IMR-90 (cell line): ENCODE measurements at regions not wholly inside any gene's neighbourhood (a gene's known extent, or its start where the extent isn't known, plus 50 kb on each side); places are given as distances from the start of the nearest gene placed in this dataset.

ENCODE experiments used
- ATAC-seq: fragments of 200-7000 bp; cut with Tn5 transposase; 2 replicates; pipeline ENCODE4 v1.9.1; 2020; ENCODE audit warnings: low read depth, mild to moderate bottlenecking, moderate library complexity
- BruUV-seq: library from RNA; stranded (reverse); fragments of 400-500 nt; replicated peaks from 2 replicates; lab custom pipeline; 2021; lab: Mats Ljungman, UMichigan
- CTCF ChIA-PET: fragments of 300-600 bp; formaldehyde crosslinking; extraction: SDS; loops from one replicate; lab custom pipeline; 2021; ENCODE audit warnings: antibody characterized with exemption; lab: Yijun Ruan, JAX
- POLR2A ChIA-PET: fragments of 300-600 bp; sonication (Branson Sonifier 250); formaldehyde crosslinking; loops from one replicate; lab custom pipeline; 2022; ENCODE audit warnings: antibody characterized with exemption; ENCODE audit not compliant: unreplicated experiment; lab: Charles Lee
- DNase-seq: peaks from one replicate; pipeline ENCODE4 v3.0.0; 2013
- H2AFZ ChIP-seq: replicated peaks from 2 replicates; pipeline ENCODE3; 2013; ENCODE audit warnings: low read length, mild to moderate bottlenecking; ENCODE audit not compliant: poor library complexity
- H2AK5ac ChIP-seq: 2 replicates; pipeline ENCODE4 v1.6.1; 2013; ENCODE audit warnings: low read depth, low read length, inconsistent platforms
- H2AK9ac ChIP-seq: replicated peaks from 2 replicates; pipeline ENCODE3; 2013; ENCODE audit warnings: mild to moderate bottlenecking, low read depth, low read length, moderate library complexity; ENCODE audit not compliant: poor library complexity
- H2BK120ac ChIP-seq: 2 replicates; pipeline ENCODE4 v1.6.1; 2013; ENCODE audit warnings: low read depth, low read length, inconsistent platforms
- H2BK15ac ChIP-seq: 3 replicates; pipeline ENCODE4 v1.6.1; 2013; ENCODE audit warnings: low read depth, low read length, inconsistent platforms
- H2BK20ac ChIP-seq: 2 replicates; pipeline ENCODE4 v1.6.1; 2013; ENCODE audit warnings: low read depth, mild to moderate bottlenecking, inconsistent platforms, low read length, moderate library complexity
- H2BK5ac ChIP-seq: 2 replicates; pipeline ENCODE4 v1.6.1; 2013; ENCODE audit warnings: mild to moderate bottlenecking, low read depth, low read length, inconsistent platforms; ENCODE audit not compliant: poor library complexity, severe bottlenecking
- H3K14ac ChIP-seq: replicated peaks from 2 replicates; pipeline ENCODE4 v1.6.1; 2013; ENCODE audit warnings: low read depth, low read length, inconsistent platforms
- H3K18ac ChIP-seq: 2 replicates; pipeline ENCODE4 v1.6.1; 2013; ENCODE audit warnings: low read depth, low read length, control low read depth
- H3K23ac ChIP-seq: 2 replicates; pipeline ENCODE4 v1.6.1; 2013; ENCODE audit warnings: low read depth, low read length, inconsistent platforms
- H3K27ac ChIP-seq: 2 replicates; pipeline ENCODE4 v1.5.1; 2013; ENCODE audit warnings: mild to moderate bottlenecking, control low read depth, low read length; ENCODE audit not compliant: insufficient read depth
- H3K27me3 ChIP-seq: 2 replicates; pipeline ENCODE4 v1.6.1; 2013; ENCODE audit warnings: low read length; ENCODE audit not compliant: control insufficient read depth, insufficient read depth
- H3K36me3 ChIP-seq: 2 replicates; pipeline ENCODE4 v1.6.1; 2013; ENCODE audit warnings: low read length, mixed read lengths; ENCODE audit not compliant: control insufficient read depth, insufficient read depth
- H3K4ac ChIP-seq: 2 replicates; pipeline ENCODE4 v1.6.1; 2013; ENCODE audit warnings: low read depth, low read length, inconsistent platforms
- H3K4me1 ChIP-seq: 2 replicates; pipeline ENCODE4 v1.6.1; 2013; ENCODE audit warnings: low read length, mixed read lengths; ENCODE audit not compliant: control insufficient read depth, insufficient read depth
- H3K4me2 ChIP-seq: 2 replicates; pipeline ENCODE4 v1.6.1; 2013; ENCODE audit warnings: low read depth, mild to moderate bottlenecking, control low read depth, low read length, moderate library complexity
- H3K4me3 ChIP-seq: 2 replicates; pipeline ENCODE4 v1.5.1; 2013; ENCODE audit warnings: low read depth, mild to moderate bottlenecking, control low read depth, low read length, moderate library complexity; ENCODE audit not compliant: insufficient read depth
- H3K56ac ChIP-seq: 2 replicates; pipeline ENCODE4 v1.6.1; 2013; ENCODE audit warnings: low read length, inconsistent platforms; ENCODE audit not compliant: insufficient read depth; ENCODE audit errors: extremely low read depth
- H3K79me1 ChIP-seq, 2 experiments: 2 replicates each; pipeline ENCODE4 v1.6.1; 2013; ENCODE audit warnings: low read length in 2 of 2, inconsistent platforms in 1 of 2, low read depth in 1 of 2
- H3K9ac ChIP-seq: 2 replicates; pipeline ENCODE4 v1.6.1; 2013; ENCODE audit warnings: low read depth, low read length, control low read depth
- H3K9me1 ChIP-seq: 2 replicates; pipeline ENCODE4 v1.6.1; 2013; ENCODE audit warnings: low read length, inconsistent platforms; ENCODE audit not compliant: insufficient read depth
- H3K9me3 ChIP-seq: 2 replicates; pipeline ENCODE4 v1.6.1; 2013; ENCODE audit warnings: low read length; ENCODE audit not compliant: control insufficient read depth, insufficient read depth
- H4K20me1 ChIP-seq: 2 replicates; pipeline ENCODE4 v1.6.1; 2013; ENCODE audit warnings: low read length, inconsistent platforms; ENCODE audit not compliant: insufficient read depth
- H4K5ac ChIP-seq: 2 replicates; pipeline ENCODE4 v1.6.1; 2013; ENCODE audit warnings: mild to moderate bottlenecking, low read depth, low read length, control low read depth
- H4K8ac ChIP-seq, 2 experiments: 2 replicates each; pipeline ENCODE4 v1.6.1; 2013; ENCODE audit warnings: low read depth in 2 of 2, low read length in 2 of 2, control low read depth in 1 of 2, inconsistent platforms in 1 of 2
- H4K91ac ChIP-seq: 2 replicates; pipeline ENCODE4 v1.6.1; 2013; ENCODE audit warnings: low read depth, low read length, inconsistent platforms; ENCODE audit not compliant: insufficient read depth
- BHLHE40 ChIP-seq: fragments of 150-350 bp; IDR thresholded peaks from 2 replicates; pipeline ENCODE4 v1.6.1; 2016; ENCODE audit warnings: mild to moderate bottlenecking, low read depth, low read length
- CEBPB ChIP-seq: IDR thresholded peaks from 2 replicates; pipeline ENCODE4 v1.6.1; 2012; ENCODE audit warnings: low read depth, low read length, improper control_type of control experiment
- CHD1 ChIP-seq: IDR thresholded peaks from 2 replicates; pipeline ENCODE4 v1.6.1; 2012; ENCODE audit warnings: low read depth, low read length, improper control_type of control experiment
- CTCF ChIP-seq: conservative IDR thresholded peaks from 2 replicates; pipeline ENCODE4 v1.5.1; 2012; ENCODE audit warnings: mild to moderate bottlenecking, low read depth, low read length, improper control_type of control experiment
- ELK1 ChIP-seq: fragments of 150-350 bp; IDR thresholded peaks from 2 replicates; pipeline ENCODE4 v1.6.1; 2016; ENCODE audit warnings: low read depth, mild to moderate bottlenecking, low read length, moderate library complexity, borderline replicate concordance
- FOS ChIP-seq: fragments of 150-350 bp; IDR thresholded peaks from 2 replicates; pipeline ENCODE4 v1.6.1; 2016; ENCODE audit warnings: low read depth, low read length
- MAFK ChIP-seq: IDR thresholded peaks from 2 replicates; pipeline ENCODE4 v1.6.1; 2012; ENCODE audit warnings: low read depth, low read length, improper control_type of control experiment
- MAZ ChIP-seq: IDR thresholded peaks from 2 replicates; pipeline ENCODE4 v1.6.1; 2012; ENCODE audit warnings: low read depth, mild to moderate bottlenecking, low read length, improper control_type of control experiment, moderate library complexity, borderline replicate concordance
- MXI1 ChIP-seq: IDR thresholded peaks from 2 replicates; pipeline ENCODE4 v1.6.1; 2012; ENCODE audit warnings: low read depth, mild to moderate bottlenecking, low read length, moderate library complexity, borderline replicate concordance
- NFE2L2 ChIP-seq: fragments of 150-350 bp; IDR thresholded peaks from 2 replicates; pipeline ENCODE4 v1.6.1; 2016; ENCODE audit warnings: low read depth, mild to moderate bottlenecking, low read length
- POLR2A ChIP-seq: IDR thresholded peaks from 2 replicates; pipeline ENCODE4 v1.6.1; 2012; ENCODE audit warnings: mild to moderate bottlenecking, low read depth, low read length
- RAD21 ChIP-seq: IDR thresholded peaks from 2 replicates; pipeline ENCODE4 v1.6.1; 2012; ENCODE audit warnings: low read length, improper control_type of control experiment
- RCOR1 ChIP-seq: IDR thresholded peaks from 2 replicates; pipeline ENCODE4 v1.6.1; 2012; ENCODE audit warnings: mild to moderate bottlenecking, low read length, improper control_type of control experiment; ENCODE audit not compliant: insufficient replicate concordance
- SMC3 ChIP-seq: fragments of 150-350 bp; IDR thresholded peaks from 2 replicates; pipeline ENCODE4 v1.6.1; 2016; ENCODE audit warnings: low read depth, mild to moderate bottlenecking, antibody characterized with exemption, low read length, moderate library complexity
- USF2 ChIP-seq: fragments of 150-350 bp; IDR thresholded peaks from 2 replicates; pipeline ENCODE4 v1.6.1; 2017; ENCODE audit warnings: mild to moderate bottlenecking, antibody characterized with exemption, low read length, low read depth
- WGBS, 2 experiments: methylation state at CpG; one replicate each; pipeline versions ENCODE4 v1.1.5 to v1.1.7; 2013; ENCODE audit warnings: missing lambda C conversion rate in 2 of 2; ENCODE audit not compliant: insufficient read length in 1 of 2; ENCODE audit errors: extremely low coverage in 2 of 2; 5-methylcytosine and 5-hydroxymethylcytosine counted together
- dilution Hi-C: fragments of 300-500 bp; cut with HindIII; formaldehyde crosslinking; loops from one replicate; pipeline ENCODE4 v1.14.3; 2018; ENCODE audit warnings: low sequenced_read_pairs; ENCODE audit not compliant: unreplicated experiment
- in situ Hi-C: fragments of 300-500 bp; cut with MboI; formaldehyde crosslinking; loops from 3 replicates; pipeline ENCODE4 v1.14.3; 2019; ENCODE audit warnings: low sequenced_read_pairs, inconsistent platforms, mixed read lengths
- intact Hi-C: fragments of 100-400 bp; cut with micrococcal nuclease; formaldehyde crosslinking; loops from 2 replicates; pipeline ENCODE4 v1.10.0; 2022

GRCh38 chr14:64644629-64645028 lies 59.6 kb upstream of the PLEKHG3 start:
- intact Hi-C loops (loop anchor here (2.0 kb wide), 1 partner anchor 104 kb away; the partner anchor contains the start of gene HSPA2), in situ Hi-C loops (loop anchor here (10.0 kb wide), 1 partner anchor 300 kb away; no protein-coding TSS in a partner anchor), dilution Hi-C loops (no loop called here)
- Histone ChIP-seq H2BK5ac (peak overlapping the region; percentile 94), H3K4me3 (no peak overlapping the region), H2AK5ac (peak overlapping the region; percentile 93), H3K4ac (peak overlapping the region; percentile 88), H3K9me3 (no peaks in the 10 kb centered on the region), H3K36me3 (no peaks in the 10 kb centered on the region), H3K79me1 (no peaks in the 10 kb centered on the region), H3K14ac (peak overlapping the region; percentile 84), H3K4me2 (no peak overlapping the region), H4K8ac (peak overlapping the region; percentile 72 to 89), H3K9ac (no peak overlapping the region), H3K23ac (peak overlapping the region; percentile 52; the same call in 1 of the 2 replicates), H3K4me1 (peaks cover 17% of the 10 kb centered on the region), H4K20me1 (no peaks in the 10 kb centered on the region), H2AK9ac (no peak overlapping the region), H2BK20ac (peak overlapping the region; percentile 91), H4K5ac (peak overlapping the region; percentile 35), H3K18ac (peak overlapping the region; percentile 77), H2AFZ (no peak overlapping the region), H3K27me3 (no peaks in the 10 kb centered on the region), H2BK15ac (peak overlapping the region; percentile 86), H3K9me1 (peaks cover 10% of the 10 kb centered on the region), H3K56ac (no peak overlapping the region), H4K91ac (peak overlapping the region; percentile 73), H2BK120ac (peak overlapping the region; percentile 93), H3K27ac (peak overlapping the region; percentile 76; the same call in 1 of the 2 replicates)
- ChIA-PET POLR2A (no interaction called here), CTCF (no interaction called here)
- BruUV-seq, result no TSS peak
- 100% methylated on average over 1 of the region's 8 CpGs; no CpG with 5 or more reads in 1 of the 2 experiments for WGBS, 2 experiments
- ATAC-seq (no peak), DNase-seq (no peak)
- TF ChIP-seq FOS (no peak), MAFK (no peak), NFE2L2 (no peak), RCOR1 (no peak), CEBPB (no peak), POLR2A (no peak), CTCF (no peak), ELK1 (no peak), CHD1 (no peak), USF2 (no peak), MXI1 (no peak), BHLHE40 (no peak), MAZ (no peak), SMC3 (no peak), RAD21 (no peak)
